ENCODE measurements at regions not wholly inside any gene's neighbourhood (a gene's known extent, or its start where the extent isn't known, plus 50 kb on each side); places are given as distances from the start of the nearest gene placed in this dataset.
A peak's percentile ranks its signal among the peaks of the same experiment; 100 is the strongest.
"Not testable (repeated sequence)": the region's sequence is repeated elsewhere in the genome, so short reads cannot be mapped to it uniquely, and the experiment has no call there.

- DNase-seq = no peak
Measured at GRCh38 chr6:92708270-92708669, 711.1 kb downstream of the EPHA7 start.

GRCh38 chr6:92706976-92707375 is 712.4 kb downstream of the EPHA7 start:
- DNase-seq = no peak

GRCh38 chr6:92701425-92702096 is 717.8 kb downstream of the EPHA7 start:
- DNase-seq = no peak

- DNase-seq = no peak
Measured at GRCh38 chr6:92700411-92700810, 718.9 kb downstream of the EPHA7 start.

- DNase-seq = no peak
Measured at GRCh38 chr6:92690997-92691599, 728.3 kb downstream of the EPHA7 start.

GRCh38 chr6:92688342-92688741 is 731.0 kb downstream of the EPHA7 start:
- DNase-seq = no peak

GRCh38 chr6:92687278-92687677 is 732.1 kb downstream of the EPHA7 start:
- no peak for DNase-seq

GRCh38 chr6:92684386-92684785 is 735.0 kb downstream of the EPHA7 start:
- no peak for DNase-seq

GRCh38 chr6:92683748-92684147 is 735.6 kb downstream of the EPHA7 start:
- no peak for DNase-seq

- DNase-seq = no peak
Measured at GRCh38 chr6:92682516-92683398, 736.6 kb downstream of the EPHA7 start.

GRCh38 chr6:92681401-92681800 is 738.0 kb downstream of the EPHA7 start:
- DNase-seq = peak; percentile 18

- not testable (repeated sequence) for DNase-seq
Measured at GRCh38 chr6:92671462-92671861, 747.9 kb downstream of the EPHA7 start.

- no peak for DNase-seq
Measured at GRCh38 chr6:92667843-92668242, 751.5 kb downstream of the EPHA7 start.

- no peak for DNase-seq
Measured at GRCh38 chr6:92648364-92649086, 770.8 kb downstream of the EPHA7 start.

- no peak for DNase-seq
Measured at GRCh38 chr6:92647630-92648029, 771.7 kb downstream of the EPHA7 start.

GRCh38 chr6:92644104-92644791 is 775.1 kb downstream of the EPHA7 start:
- not testable (repeated sequence) for DNase-seq

GRCh38 chr6:92635553-92636153 is 783.7 kb downstream of the EPHA7 start:
- no peak for DNase-seq

- no peak for DNase-seq
Measured at GRCh38 chr6:92634561-92634960, 784.8 kb downstream of the EPHA7 start.

GRCh38 chr6:92623431-92623830 is 795.9 kb downstream of the EPHA7 start:
- peak; percentile 32 for DNase-seq

GRCh38 chr6:92617721-92618120 is 801.6 kb downstream of the EPHA7 start:
- no peak for DNase-seq

- no peak for DNase-seq
Measured at GRCh38 chr6:92608751-92609150, 810.6 kb downstream of the EPHA7 start.

- no peak for DNase-seq
Measured at GRCh38 chr6:92593201-92593600, 826.2 kb downstream of the EPHA7 start.
